ENCODE measurements at regions not wholly inside any gene's neighbourhood (a gene's known extent, or its start where the extent isn't known, plus 50 kb on each side); places are given as distances from the start of the nearest gene placed in this dataset.

- no peak for TF ChIP-seq JUND (IDR thresholded peaks at IDR 0.05; ENCODE audit: low read depth)
- in situ Hi-C loops (cut with HindIII; ENCODE audit: low pct_unique_long_range_greater_than_20kb, low sequenced_read_pairs): no loop called here
- DNase-seq (ENCODE audit: low read depth in 1 of 2, low spot score in 1 of 2): peak in 1 of 2 experiments; percentile 9
These were observed 133.9 kb downstream of the DKK1 start for GRCh38 chr10:52447931-52448353.

- no peak for TF ChIP-seq JUND (IDR thresholded peaks at IDR 0.05; ENCODE audit: low read depth)
- in situ Hi-C loops (cut with HindIII; ENCODE audit: low pct_unique_long_range_greater_than_20kb, low sequenced_read_pairs): no loop called here
- no peak for DNase-seq (ENCODE audit: low read depth in 1 of 2, low spot score in 1 of 2)
These were observed 136.7 kb downstream of the DKK1 start for GRCh38 chr10:52450762-52451291.

- no peak for TF ChIP-seq JUND (IDR thresholded peaks at IDR 0.05; ENCODE audit: low read depth)
- in situ Hi-C loops (cut with HindIII; ENCODE audit: low pct_unique_long_range_greater_than_20kb, low sequenced_read_pairs): no loop called here
- peak in 1 of 2 experiments; percentile 30 for DNase-seq (ENCODE audit: low read depth in 1 of 2, low spot score in 1 of 2)
These were observed 137.7 kb downstream of the DKK1 start for GRCh38 chr10:52451817-52452216.

- in situ Hi-C loops (cut with HindIII; ENCODE audit: low pct_unique_long_range_greater_than_20kb, low sequenced_read_pairs): no loop called here
- peak in 1 of 2 experiments; percentile 20 for DNase-seq (ENCODE audit: low read depth in 1 of 2, low spot score in 1 of 2)
- no peak for TF ChIP-seq JUND (IDR thresholded peaks at IDR 0.05; ENCODE audit: low read depth)
These were observed 138.8 kb downstream of the DKK1 start for GRCh38 chr10:52452600-52453493.

- no peak for DNase-seq (ENCODE audit: low read depth in 1 of 2, low spot score in 1 of 2)
- in situ Hi-C loops (cut with HindIII; ENCODE audit: low pct_unique_long_range_greater_than_20kb, low sequenced_read_pairs): no loop called here
- TF ChIP-seq JUND (IDR thresholded peaks at IDR 0.05; ENCODE audit: low read depth): no peak
These were observed 139.4 kb downstream of the DKK1 start for GRCh38 chr10:52453501-52453900.

- TF ChIP-seq JUND (IDR thresholded peaks at IDR 0.05; ENCODE audit: low read depth): no peak
- in situ Hi-C loops (cut with HindIII; ENCODE audit: low pct_unique_long_range_greater_than_20kb, low sequenced_read_pairs): no loop called here
- no peak for DNase-seq (ENCODE audit: low read depth in 1 of 2, low spot score in 1 of 2)
These were observed 140.4 kb downstream of the DKK1 start for GRCh38 chr10:52454491-52454890.

GRCh38 chr10:52455098-52455497 lies 141.0 kb downstream of the DKK1 start:
- no peak for DNase-seq (ENCODE audit: low read depth in 1 of 2, low spot score in 1 of 2)
- no peak for TF ChIP-seq JUND (IDR thresholded peaks at IDR 0.05; ENCODE audit: low read depth)
- in situ Hi-C loops (cut with HindIII; ENCODE audit: low pct_unique_long_range_greater_than_20kb, low sequenced_read_pairs): no loop called here

GRCh38 chr10:52459097-52459496 lies 145.0 kb downstream of the DKK1 start:
- in situ Hi-C loops (cut with HindIII; ENCODE audit: low pct_unique_long_range_greater_than_20kb, low sequenced_read_pairs): no loop called here
- TF ChIP-seq JUND (IDR thresholded peaks at IDR 0.05; ENCODE audit: low read depth): no peak
- no peak for DNase-seq (ENCODE audit: low read depth in 1 of 2, low spot score in 1 of 2)

- DNase-seq (ENCODE audit: low read depth in 1 of 2, low spot score in 1 of 2): no peak
- in situ Hi-C loops (cut with HindIII; ENCODE audit: low pct_unique_long_range_greater_than_20kb, low sequenced_read_pairs): no loop called here
- no peak for TF ChIP-seq JUND (IDR thresholded peaks at IDR 0.05; ENCODE audit: low read depth)
These were observed 149.7 kb downstream of the DKK1 start for GRCh38 chr10:52463826-52464225.

GRCh38 chr10:52464368-52465124 lies 150.5 kb downstream of the DKK1 start:
- no peak for TF ChIP-seq JUND (IDR thresholded peaks at IDR 0.05; ENCODE audit: low read depth)
- in situ Hi-C loops (cut with HindIII; ENCODE audit: low pct_unique_long_range_greater_than_20kb, low sequenced_read_pairs): no loop called here
- no peak for DNase-seq (ENCODE audit: low read depth in 1 of 2, low spot score in 1 of 2)

- in situ Hi-C loops (cut with HindIII; ENCODE audit: low pct_unique_long_range_greater_than_20kb, low sequenced_read_pairs): no loop called here
- no peak for TF ChIP-seq JUND (IDR thresholded peaks at IDR 0.05; ENCODE audit: low read depth)
- no peak for DNase-seq (ENCODE audit: low read depth in 1 of 2, low spot score in 1 of 2)
These were observed 151.1 kb downstream of the DKK1 start for GRCh38 chr10:52465202-52465601.

GRCh38 chr10:52466464-52466863 lies 152.4 kb downstream of the DKK1 start:
- DNase-seq (ENCODE audit: low read depth in 1 of 2, low spot score in 1 of 2): peak in 1 of 2 experiments; percentile 38
- in situ Hi-C loops (cut with HindIII; ENCODE audit: low pct_unique_long_range_greater_than_20kb, low sequenced_read_pairs): no loop called here
- no peak for TF ChIP-seq JUND (IDR thresholded peaks at IDR 0.05; ENCODE audit: low read depth)

All from T47D (cell line).